ENCODE measurements at regions not wholly inside any gene's neighbourhood (a gene's known extent, or its start where the extent isn't known, plus 50 kb on each side); places are given as distances from the start of the nearest gene placed in this dataset.

DNA sequence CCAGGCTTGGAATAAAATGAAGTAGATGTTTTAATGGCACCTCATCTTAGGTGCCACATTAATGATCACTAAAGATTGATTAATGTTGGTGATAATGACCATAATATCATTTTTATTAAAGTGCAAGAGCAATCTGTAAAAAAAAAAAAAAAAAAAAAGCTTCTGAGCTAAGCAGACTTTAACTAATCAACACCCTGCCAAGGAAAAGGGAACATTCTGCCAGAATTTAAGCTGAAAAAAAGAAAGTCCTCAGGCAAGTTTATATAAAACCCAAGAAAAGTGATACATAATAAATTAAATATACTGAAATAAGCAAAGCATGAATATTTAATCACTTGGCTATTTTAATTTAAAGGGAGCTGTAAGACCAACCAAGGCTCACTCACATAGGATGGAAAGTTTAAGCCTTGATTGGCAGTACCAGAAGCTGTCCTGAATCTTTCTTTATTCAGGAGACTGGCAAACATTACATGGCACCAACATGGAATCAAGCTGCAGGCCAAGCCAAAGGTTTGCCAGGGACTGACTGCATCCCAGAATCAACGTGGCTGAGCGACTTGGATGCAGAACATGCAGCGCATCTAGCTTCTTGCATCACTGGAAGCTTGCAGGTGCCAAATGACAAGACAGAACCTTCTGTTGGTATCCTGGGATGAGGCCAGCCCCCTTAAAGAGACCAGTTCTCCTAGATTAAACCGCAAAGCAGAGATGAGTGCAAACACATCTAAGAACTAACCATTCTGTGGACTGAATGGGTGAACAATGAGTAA is 413.6 kb downstream of the ENC1 start:
- DNase-seq (ENCODE audit: low spot score): no peak

DNA sequence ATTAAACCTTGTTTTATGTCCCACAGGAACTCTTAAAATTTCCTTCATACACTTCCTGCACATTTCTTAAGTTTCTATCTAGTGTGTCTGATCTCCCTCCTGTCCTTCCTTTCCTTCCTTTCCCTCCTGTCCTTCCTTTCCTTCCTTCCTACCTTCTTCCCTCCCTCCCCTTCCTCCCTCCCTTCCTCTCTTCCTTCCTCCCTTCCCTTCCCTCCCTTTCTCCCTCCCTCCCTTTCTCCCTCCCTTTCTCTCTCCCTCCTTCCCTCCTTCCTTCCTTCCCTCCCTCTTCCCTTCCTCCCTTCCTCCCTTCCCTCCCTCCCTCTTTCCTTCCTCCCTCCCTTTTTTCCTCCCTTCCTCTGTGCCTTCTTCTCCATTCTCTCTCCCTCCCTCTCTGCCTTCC is 414.9 kb downstream of the ENC1 start:
- no peak for DNase-seq (ENCODE audit: low spot score)

DNA sequence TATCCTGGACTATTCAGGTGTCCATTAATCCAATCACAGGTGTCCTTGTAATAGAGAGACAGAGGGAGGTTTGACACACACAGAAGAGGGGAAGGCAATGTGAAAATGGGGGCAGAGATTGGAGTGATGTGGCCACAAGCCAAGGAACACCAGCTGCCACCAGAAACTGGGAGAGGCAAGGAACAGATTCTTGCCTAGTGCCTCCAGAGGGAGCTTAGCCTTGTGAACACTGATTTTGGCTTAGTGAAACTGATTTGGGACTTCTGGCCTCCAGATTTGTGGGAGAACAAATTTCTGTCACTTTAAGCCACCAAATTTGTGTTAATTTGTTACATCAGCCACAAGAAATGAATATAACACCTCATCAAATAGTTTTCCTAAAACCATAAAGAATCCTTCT is 416.2 kb downstream of the ENC1 start:
- DNase-seq (ENCODE audit: low spot score): no peak

DNA sequence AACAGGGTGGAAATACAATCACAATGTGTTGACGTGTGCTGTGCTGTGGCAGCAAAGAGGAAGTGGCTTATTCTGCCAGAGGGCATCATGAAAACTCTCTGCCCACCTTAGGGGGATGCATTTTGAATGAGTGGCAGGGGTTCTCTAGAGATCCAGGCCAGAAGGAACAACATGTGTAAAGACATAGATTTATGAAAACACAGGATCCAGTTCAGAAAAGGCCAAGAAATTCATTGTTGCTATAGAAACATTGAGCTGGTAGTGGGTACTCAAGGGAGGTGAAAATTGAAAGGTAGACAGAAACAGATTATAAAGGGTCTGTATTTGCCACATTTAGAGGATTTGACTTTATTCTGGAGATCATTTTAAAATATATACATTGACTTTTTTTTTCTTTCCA is 417.7 kb downstream of the ENC1 start:
- DNase-seq (ENCODE audit: low spot score): no peak

DNA sequence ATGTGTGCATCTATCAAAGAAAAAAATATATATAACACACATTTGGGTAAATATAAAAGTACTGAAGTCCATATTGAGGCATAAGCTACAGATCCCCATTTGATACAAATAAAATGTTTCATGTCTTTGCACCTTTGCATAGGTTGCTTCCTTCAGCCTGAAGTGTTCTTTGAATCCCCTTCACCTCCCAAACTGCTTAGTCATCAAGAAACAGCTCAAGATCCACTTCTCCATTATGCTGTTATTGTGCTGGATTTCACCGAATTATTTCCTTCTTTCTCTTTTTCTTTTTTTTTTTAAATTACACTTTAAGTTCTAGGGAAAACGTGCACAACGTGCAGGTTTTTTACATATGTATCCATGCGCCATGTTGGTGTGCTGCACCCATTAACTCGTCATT is 419.1 kb downstream of the ENC1 start:
- no peak for DNase-seq (ENCODE audit: low spot score)

DNA sequence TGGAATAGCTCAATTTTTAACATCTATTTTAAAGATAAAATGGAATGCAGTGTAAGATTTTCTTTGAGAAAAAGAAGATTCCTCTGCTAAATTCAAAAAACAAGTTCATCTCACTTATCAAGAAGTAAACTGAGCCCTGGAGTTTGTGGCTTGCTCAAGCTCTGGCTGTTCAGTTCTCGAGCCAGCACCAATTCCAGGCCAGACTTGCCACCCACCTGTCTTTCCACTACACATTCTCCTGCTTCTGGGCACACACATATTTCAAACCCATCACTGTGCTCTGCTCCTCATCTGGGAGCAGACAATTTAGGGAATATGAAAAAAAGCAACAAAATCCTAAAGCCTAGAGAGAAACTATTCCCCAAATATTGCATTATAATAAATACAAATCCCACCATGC is 424.5 kb downstream of the ENC1 start:
- no peak for DNase-seq (ENCODE audit: low spot score)

DNA sequence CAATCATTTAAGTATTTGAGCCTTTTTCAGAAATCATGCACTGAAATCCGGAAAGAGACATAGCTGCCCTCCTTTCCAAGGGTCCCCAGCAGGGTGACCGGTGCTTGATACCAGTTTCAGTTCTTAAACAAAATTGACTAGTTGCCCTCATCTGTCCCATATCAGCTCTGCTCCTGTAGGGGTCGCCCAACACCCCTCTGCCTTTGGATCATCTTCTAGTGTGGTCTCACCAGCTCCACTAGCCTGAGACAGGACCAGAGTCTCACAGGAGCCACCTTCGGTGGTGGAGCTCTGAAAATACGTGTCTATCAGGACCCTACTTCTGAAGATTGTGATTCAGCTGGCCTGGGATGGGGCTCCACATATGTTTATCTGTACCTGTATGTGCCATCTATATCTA is 428.2 kb downstream of the ENC1 start:
- DNase-seq (ENCODE audit: low spot score): no peak

DNA sequence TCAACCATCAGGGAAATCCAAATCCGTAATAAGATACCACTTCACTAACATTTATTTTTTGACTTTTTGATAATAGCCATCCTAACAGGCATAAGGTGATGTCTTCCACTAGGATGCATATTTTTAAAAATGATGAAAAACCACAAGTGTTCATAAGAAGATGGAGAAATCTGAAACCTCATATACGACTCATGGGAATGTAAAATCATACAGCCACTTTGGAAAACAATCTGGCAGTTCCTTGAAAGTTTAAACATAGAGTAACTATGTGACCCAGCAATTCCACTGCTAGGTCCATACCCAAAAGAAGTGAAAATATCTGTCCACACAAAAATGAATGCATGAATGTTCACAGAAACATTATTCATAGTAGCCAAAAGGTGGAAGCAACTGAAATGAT is 431.0 kb downstream of the ENC1 start:
- no peak for DNase-seq (ENCODE audit: low spot score)

DNA sequence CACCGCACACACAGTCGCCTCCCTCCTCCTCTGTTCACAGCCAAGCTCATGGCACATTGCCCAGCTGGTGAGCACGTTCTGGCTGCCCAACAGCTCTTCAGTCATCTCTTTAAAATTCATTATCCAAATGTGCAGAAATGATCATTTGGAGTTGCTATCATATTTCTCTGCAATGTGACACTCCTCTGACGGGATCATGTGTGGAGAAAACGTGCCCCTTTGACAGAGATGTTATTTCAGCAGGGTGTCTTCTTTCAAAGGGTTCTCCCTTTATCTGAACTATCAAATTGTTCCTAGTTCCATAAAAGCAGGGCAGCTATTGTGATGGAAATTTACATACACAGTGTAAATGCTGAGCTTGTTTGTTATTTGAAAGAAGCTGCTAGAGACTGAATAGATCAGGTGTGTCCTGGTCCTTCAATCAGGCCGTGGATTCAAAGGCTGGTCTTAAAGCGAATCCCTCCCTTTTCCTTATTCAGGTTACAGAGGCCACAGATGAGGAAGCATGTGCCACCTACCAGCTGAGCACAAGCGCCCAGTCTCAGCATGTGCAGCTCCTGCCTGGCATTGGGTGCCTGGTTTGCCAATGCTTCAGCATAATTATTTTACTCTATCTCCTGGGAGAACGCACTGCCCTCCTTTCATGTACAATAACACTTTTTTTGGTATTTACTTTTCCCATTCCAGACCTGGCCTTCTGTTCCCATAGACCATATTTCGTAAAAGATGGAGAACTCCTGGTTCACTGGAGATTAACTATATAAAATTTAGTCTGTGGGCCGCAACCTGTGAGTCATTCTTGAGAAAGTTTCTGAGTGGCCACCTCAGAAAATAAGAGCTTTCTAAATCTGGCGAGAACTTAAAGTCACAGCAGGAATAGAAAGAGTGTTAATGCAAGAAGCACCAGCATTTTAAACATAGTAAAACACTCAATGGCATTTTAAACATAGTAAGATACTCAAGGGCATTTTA is 433.7 kb downstream of the ENC1 start:
- no peak for DNase-seq (ENCODE audit: low spot score)

DNA sequence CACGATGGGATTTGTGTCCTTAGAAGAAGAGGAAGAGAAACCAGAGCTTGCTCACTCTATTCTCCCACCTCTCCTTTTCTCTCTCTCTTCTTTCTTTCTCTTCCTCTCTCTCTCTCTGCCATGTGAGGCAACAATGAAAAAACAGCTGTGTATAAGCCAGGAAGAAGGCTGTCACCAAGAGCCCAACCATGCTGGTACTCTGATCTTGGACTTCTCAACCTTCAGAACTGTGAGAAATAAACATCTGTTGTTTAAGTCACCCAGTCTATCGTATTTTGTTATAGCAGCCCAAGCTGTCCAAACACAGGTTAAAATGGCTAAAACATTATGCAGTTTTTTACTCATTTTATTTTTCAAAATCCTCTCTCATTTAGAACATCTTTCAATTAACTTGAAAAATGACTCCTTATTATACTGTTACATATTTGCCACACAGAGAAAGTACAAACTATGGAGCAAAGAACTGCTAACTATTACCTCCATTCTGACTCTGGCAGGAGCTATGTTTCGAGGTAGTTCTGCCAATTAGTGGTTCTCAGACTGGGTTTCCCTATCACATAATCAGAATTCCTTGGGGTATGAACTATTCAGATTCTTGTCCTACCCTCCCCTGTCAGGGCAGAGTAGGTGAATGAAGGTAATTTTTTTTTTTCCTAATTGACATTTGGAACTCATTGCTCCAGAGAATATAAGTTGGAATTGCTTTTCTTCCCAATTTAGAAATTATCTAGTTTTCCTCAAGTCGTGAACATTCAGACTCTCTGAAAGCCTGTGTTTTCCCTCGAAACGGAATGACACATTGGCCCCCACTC is 434.6 kb downstream of the ENC1 start:
- DNase-seq (ENCODE audit: low spot score): no peak

DNA sequence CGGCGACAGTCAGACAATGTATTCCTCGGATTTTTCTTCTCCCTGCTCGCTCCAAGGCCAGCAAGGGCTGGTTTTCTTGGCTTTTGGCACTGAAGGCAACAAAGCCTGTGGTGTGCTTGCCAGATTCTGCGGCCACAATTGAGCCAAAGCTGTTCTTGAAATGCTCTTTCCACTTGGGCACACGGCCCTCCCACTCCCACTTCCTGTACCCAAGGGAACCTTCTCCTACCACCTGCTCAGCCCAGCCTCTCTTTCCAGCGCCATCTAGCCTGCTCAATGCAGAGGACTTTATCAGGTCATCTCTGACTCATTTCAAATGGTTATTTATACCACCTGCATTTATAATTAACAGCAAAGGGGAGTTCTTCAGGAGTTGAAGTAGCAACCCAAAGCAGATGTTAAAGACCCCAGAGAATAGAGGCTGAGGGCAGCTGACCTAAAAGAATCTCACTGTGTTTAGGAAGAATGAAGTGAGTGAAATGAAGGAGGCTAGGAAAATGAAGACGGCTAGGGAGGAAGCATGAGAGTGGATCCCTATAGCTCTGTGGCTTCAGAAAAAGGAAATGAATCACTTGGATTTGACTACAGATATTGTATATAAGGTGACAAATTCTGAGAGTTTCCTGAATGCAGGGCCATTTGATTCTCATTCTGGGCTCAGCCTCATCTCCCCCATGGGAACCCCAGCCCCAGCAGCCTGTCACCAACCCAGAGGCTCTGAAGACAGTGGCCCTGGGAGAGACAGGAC is 439.0 kb downstream of the ENC1 start:
- no peak for DNase-seq (ENCODE audit: low spot score)

DNA sequence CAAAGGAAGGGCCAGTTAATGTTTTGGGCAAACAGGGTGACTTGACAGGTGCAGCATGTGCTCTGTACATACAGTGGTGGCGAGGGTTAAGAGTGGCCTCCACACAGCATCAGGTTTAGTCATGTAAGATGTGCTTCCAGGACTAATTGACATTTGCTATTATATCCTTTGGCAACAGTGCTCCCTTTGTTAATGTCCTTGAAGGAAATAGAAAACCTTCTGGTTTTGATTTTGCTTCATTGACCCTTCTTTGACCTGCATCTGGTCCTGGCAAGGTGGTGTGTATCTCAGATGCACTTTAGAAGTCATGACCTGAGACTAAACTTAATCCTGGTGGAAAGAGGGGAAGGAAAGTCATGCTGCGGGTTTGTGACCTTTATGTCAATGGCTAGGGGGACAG is 440.0 kb downstream of the ENC1 start:
- no peak for DNase-seq (ENCODE audit: low spot score)

DNA sequence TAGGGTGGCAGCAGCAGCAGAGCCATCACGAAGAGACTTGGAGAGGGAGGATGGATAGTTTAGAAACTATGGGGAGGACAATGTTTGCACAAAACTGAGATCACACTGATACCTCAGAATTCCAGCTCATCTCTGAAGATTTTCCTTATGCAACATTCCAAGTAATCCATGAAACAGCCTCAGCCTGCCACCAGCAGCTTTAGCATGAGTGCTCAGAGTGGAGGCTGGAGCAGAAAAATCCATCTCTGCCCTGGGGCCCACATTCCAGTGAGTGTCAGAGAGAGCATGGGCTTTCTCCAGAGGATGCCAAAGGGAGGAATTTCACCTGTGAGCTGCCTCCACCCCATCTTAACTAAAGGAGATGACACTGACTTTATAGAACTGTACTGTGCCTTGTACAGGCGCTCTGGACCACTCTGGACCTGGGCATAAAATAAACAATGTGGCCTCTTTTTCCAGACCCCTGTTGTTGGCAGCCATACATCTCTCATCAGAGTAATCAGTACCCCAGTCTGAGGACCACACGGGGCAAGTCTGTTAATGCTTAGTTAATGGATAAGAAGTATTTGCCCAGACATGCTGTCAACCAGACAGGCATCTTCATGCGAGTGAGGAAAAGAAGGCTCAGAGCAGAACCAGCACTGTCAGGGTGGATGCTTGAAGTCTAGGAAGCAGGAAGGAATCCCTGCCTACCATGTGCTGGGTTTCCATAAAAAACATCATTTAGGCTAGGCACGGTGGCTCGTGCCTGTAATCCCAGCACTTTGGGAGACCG is 440.9 kb downstream of the ENC1 start:
- DNase-seq (ENCODE audit: low spot score): no peak

DNA sequence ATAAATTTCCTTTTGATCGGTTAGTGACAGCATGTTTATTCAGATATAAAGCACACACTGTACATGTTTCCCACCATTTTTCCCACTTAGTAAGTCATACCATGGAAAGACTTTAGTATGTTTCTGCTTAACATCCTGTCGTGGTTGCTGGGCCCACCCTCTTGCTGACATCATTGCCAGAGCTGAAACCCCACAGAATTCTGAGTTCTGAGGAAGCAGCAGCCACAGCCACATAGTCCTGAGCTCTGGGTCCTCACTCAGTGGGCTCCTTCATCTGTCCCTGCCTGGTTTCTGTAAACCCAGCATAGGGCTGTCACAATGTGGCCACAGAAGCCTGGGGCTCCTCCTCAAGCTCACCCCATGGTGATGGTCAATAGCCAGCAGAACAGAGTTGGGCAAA is 441.5 kb downstream of the ENC1 start:
- no peak for DNase-seq (ENCODE audit: low spot score)

DNA sequence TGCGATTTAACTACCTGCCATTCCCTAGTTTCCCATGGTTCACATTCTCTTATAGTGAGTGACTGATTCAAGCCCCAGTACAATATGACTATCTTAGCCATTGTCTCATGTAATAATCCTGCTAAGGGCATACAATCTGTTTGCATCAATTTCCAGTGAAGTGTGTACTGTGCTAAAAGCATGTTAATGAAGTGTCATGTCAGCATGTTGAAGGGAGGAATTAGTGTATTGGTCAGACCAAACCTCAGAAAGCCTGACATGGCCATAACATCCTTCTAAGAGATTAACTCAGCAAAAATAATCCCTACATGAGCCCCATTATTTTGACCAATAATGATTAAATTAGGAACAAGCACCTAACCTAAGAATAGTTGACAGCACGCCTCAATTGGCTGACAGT is 442.4 kb downstream of the ENC1 start:
- DNase-seq (ENCODE audit: low spot score): no peak

DNA sequence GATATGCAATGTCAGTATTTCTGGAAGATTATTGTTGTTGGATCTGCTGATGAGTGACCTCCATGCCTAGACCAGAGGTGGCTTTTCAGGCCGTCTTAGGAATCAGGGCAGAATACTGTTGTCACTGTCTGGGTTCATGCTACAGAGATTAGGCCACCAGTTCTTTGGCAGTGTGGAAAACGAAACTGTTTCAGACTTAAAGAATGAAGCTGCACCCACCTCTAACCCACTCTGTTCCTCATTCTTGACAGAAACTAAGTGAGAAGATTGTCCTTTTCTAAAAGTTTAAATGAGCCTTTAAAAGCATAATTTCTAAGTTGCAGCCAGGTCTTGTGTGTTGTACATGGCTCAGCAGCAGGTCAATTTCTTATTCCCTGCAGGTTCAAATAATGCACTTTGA is 444.3 kb downstream of the ENC1 start:
- DNase-seq (ENCODE audit: low spot score): no peak

DNA sequence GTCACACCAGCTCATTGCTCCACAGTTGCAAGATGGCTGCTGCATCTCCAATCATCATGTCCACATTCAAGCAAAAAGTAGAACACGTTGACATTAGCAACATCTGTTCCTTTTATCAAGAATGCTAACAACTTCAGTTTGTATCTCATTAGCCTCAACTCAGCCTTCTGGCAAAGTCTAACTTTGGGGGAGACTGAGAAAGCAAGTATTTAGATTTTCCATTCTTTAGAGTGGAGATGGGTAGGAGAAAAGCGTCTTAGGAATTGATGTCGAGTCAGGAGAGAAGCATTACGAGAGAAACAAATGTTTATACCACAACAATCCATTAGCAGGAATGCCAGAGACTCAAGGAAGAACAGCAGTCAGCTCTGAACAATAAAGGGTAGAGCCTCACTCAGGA is 446.3 kb downstream of the ENC1 start:
- DNase-seq (ENCODE audit: low spot score): no peak

DNA sequence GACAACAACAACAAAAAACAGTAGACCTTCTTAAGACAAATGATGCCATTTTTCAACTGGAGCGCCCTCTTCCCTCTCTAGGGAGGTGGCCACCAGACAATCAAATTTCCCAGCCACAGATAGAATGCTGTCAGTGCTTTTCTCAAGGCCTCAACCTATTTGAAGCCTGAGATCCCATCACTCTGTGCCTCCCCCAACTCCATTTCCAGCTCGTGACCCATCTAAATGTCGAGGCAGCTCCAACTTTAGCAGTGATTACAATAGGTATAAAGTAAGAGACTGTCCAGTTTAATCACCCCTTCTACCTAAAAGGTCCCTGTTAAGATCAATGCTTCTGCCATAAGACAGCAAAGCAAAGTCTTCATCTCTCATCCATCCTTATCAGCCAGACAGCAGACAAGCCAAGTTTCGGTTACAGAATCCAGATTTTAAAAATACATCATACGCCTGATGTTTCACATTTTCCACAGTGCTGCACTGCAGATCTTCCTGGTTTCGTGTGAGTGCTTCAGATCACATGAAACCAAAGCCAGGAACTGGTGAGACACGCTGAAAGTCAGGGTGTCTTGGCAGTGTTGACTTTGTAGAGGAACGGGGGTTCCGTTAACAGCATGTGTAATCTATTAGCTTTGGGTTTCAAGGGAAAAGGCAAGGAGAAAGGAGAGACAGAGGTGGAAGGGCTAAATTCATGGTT is 447.8 kb downstream of the ENC1 start:
- DNase-seq (ENCODE audit: low spot score): no peak

DNA sequence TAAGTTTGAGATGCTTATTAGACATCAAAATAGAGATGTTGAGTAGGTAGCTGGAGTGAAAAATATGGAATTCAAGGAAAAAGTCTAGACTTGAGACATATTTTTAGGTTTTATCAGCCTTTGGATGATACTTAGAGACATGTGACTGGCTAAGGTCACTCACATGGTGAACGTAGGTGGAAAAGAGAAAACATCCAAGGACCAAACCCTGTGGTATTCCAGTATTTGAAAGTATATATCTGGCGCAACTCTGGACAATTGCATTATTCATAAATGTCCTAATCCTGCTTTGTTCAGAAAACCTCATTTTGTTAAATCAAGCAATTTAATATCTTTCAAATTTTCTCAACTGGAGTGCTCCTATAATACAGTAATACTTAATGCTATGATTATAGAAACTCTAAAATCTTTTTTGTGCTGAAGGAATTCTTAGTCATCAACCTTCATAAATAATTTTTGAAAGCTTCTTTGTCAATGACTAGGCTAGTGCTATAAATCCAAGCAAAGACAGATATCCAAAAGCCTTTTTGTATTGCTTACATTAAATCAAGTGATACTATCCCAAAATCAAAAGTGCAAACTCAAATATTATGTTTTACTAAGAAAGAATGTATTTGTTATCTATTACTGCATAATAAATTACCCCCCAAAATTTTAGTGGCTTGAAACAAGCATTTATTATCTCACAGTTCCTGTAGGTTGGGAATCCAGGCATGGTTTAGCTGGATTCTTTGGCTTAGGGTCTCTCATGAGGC is 452.0 kb downstream of the ENC1 start:
- no peak for DNase-seq (ENCODE audit: low spot score)

DNA sequence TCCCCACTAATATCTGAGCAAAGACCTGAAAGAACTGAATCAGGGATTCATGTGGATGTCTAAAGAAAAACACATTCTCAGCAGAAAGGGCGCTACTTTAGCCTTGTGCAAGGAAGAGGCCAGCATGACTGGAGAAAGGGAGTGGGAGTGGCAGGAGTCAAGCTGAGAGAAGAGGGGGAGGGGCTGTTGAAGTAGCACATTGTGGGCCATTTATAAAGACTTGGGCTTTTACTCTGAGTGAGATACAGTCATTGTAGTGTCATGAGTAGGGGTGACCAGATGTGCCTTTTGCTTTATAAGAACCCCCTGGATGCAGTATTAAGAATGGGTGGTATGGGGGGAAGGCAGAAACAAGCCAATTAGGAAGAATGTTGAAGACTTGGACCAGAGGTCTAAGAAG is 452.8 kb downstream of the ENC1 start:
- DNase-seq (ENCODE audit: low spot score): no peak
